ENCODE measurements at regions not wholly inside any gene's neighbourhood (a gene's known extent, or its start where the extent isn't known, plus 50 kb on each side); places are given as distances from the start of the nearest gene placed in this dataset.

- DNase-seq (ENCODE audit: low read depth), result no peak
Observed at GRCh38 chr2:13877571-13877970, 754.9 kb upstream of the LRATD1 start.

- DNase-seq (ENCODE audit: low read depth), result no peak
Observed at GRCh38 chr2:13884291-13884976, 748.1 kb upstream of the LRATD1 start.

- DNase-seq (ENCODE audit: low read depth), result no peak
Observed at GRCh38 chr2:13901526-13901925, 731.0 kb upstream of the LRATD1 start.

GRCh38 chr2:13905831-13906230 is 726.7 kb upstream of the LRATD1 start:
- DNase-seq (ENCODE audit: low read depth), result no peak

- no peak for DNase-seq (ENCODE audit: low read depth)
Observed at GRCh38 chr2:13916066-13916465, 716.5 kb upstream of the LRATD1 start.

GRCh38 chr2:13917958-13918357 is 714.6 kb upstream of the LRATD1 start:
- DNase-seq (ENCODE audit: low read depth), result no peak

GRCh38 chr2:13919981-13920382 is 712.5 kb upstream of the LRATD1 start:
- DNase-seq (ENCODE audit: low read depth), result no peak

GRCh38 chr2:13921245-13921644 is 711.3 kb upstream of the LRATD1 start:
- DNase-seq (ENCODE audit: low read depth), result no peak

GRCh38 chr2:13923823-13924222 is 708.7 kb upstream of the LRATD1 start:
- no peak for DNase-seq (ENCODE audit: low read depth)

- no peak for DNase-seq (ENCODE audit: low read depth)
Observed at GRCh38 chr2:13942111-13942510, 690.4 kb upstream of the LRATD1 start.

GRCh38 chr2:13950761-13951160 is 681.8 kb upstream of the LRATD1 start:
- DNase-seq (ENCODE audit: low read depth), result no peak

GRCh38 chr2:13968811-13969210 is 663.7 kb upstream of the LRATD1 start:
- no peak for DNase-seq (ENCODE audit: low read depth)

- no peak for DNase-seq (ENCODE audit: low read depth)
Observed at GRCh38 chr2:13986119-13986720, 646.3 kb upstream of the LRATD1 start.

GRCh38 chr2:13996527-13996926 is 636.0 kb upstream of the LRATD1 start:
- DNase-seq (ENCODE audit: low read depth), result no peak

GRCh38 chr2:14011190-14011589 is 621.3 kb upstream of the LRATD1 start:
- no peak for DNase-seq (ENCODE audit: low read depth)

GRCh38 chr2:14015113-14015630 is 617.3 kb upstream of the LRATD1 start:
- DNase-seq (ENCODE audit: low read depth), result no peak

GRCh38 chr2:14016289-14016955 is 616.1 kb upstream of the LRATD1 start:
- no peak for DNase-seq (ENCODE audit: low read depth)

- no peak for DNase-seq (ENCODE audit: low read depth)
Observed at GRCh38 chr2:14018620-14019019, 613.9 kb upstream of the LRATD1 start.

- no peak for DNase-seq (ENCODE audit: low read depth)
Observed at GRCh38 chr2:14023558-14023957, 609.0 kb upstream of the LRATD1 start.

GRCh38 chr2:14039134-14039533 is 593.4 kb upstream of the LRATD1 start:
- no peak for DNase-seq (ENCODE audit: low read depth)

- DNase-seq (ENCODE audit: low read depth), result no peak
Observed at GRCh38 chr2:14047491-14047890, 585.0 kb upstream of the LRATD1 start.

GRCh38 chr2:14051401-14051800 is 581.1 kb upstream of the LRATD1 start:
- no peak for DNase-seq (ENCODE audit: low read depth)

- DNase-seq (ENCODE audit: low read depth), result no peak
Observed at GRCh38 chr2:14053105-14053504, 579.4 kb upstream of the LRATD1 start.
